GM18498 (cell line): ENCODE measurements at regions not wholly inside any gene's neighbourhood (a gene's known extent, or its start where the extent isn't known, plus 50 kb on each side); places are given as distances from the start of the nearest gene placed in this dataset.
"Not testable (repeated sequence)": the region's sequence is repeated elsewhere in the genome, so short reads cannot be mapped to it uniquely, and the experiment has no call there.

Experiments used
- ATAC-seq: cut with Tn5 transposase; IDR thresholded peaks from one replicate; pipeline ENCODE4 v1.9.1; 2021; ENCODE audit warnings: mild to moderate bottlenecking, moderate library complexity; ENCODE audit not compliant: unreplicated experiment

DNA sequence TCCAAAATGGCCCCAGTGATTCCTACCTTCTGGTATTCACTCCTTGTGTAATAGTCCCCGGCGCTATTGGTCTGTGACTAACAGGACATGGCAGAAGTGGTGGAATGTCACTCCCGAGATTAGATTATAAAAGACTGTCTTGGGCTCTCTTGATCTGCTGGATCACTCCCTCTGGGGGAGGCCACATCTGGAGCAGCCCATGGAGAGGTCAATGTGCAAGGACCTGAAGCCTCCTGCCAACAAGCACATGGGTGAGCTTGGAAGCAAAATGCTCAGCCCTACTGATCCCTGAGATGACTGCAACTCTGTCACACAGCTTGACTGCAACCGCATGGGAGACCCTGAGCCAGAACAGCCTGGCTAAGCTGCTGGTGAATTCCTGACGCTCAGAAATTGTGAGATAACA is 94.3 kb upstream of the GLI2 start:
- no peak for ATAC-seq

DNA sequence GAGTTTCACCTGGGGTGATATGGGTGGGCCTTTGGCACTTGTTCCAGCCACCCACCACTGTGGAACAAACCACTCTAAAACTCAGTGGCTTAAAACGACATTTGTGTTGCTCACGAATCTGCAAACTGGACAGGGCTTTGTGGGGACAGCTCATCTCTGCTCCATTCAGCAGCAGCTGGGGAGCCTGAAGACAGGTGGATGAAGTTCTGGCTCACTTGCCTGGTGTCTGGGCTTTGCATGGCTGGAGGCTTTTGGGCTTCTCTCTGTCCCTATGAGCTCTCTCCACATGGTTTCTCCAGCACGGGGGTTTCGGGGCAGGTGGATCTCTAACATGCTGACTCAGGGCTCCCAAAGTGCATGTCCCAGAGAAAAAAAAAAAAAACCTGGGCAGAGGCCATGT is 93.0 kb upstream of the GLI2 start:
- no peak for ATAC-seq

DNA sequence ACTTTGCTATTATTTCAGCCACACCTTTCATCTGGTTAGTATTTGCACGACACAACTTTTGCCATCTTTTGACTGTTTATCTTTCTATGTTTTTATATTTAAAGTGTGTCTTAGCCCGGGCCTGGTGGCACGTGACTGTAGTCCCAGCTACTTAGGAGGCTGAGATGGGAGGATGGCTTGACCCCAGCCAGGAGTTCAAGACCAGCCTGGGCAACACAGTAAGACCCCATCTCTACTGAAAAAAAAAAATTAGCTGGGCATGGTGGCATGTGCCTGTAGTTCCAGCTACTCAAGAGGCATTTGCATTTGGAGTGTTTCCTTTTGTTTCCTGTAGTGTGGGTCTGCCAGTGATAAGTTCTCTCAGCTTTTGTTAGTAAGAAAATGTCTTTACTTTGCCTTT is 88.7 kb upstream of the GLI2 start:
- ATAC-seq, result no peak

GRCh38 chr2:120647487-120647886 is 88.2 kb upstream of the GLI2 start:
- no peak for ATAC-seq

GRCh38 chr2:120649381-120649780 is 86.3 kb upstream of the GLI2 start:
- not testable (repeated sequence) for ATAC-seq

DNA sequence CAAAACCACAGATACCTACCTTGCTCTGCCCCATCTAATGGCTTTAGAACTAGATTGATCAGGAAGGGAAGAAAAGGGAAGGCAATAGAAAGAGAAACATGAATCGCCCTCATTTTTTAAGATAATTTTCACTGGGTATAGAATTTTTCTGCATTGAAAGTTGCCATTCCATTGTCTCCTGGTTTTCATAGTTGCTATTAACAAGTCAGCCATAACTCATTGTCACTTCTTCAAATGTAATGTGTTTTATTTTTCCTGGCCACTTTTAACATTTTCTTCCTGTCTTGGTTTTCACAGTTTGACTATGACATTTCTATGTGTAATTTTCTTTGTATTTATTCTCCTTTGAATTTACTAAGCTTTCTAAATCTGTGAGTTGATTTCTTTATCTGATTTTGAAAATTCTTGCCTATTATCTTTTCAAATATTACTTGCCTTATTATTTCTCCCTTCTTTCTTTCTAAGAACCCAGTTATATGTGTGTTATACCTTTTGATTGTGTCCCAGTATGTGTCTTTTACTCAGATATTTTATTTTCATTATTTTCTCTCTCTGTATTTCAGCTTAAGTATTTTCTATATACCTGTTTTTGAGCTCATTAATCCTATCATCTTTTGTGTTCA is 85.5 kb upstream of the GLI2 start:
- ATAC-seq, result no peak

DNA sequence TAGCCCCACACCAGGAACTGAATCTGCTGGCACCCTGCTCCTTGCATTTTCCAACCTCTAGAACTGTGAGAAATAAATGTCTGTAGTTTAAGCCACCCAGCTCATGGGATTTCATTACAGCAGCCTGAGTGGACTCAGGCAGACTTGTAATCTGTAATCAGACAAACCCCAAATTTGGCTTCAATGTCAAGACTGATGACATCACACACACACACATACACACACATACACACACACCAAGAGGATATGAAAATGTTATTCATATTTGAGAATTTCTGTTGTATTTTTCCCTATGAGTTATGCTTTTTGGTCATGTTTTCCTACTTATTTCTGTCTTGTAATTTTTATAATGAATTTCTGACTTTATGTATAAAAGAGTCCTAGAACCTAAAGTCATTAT is 83.8 kb upstream of the GLI2 start:
- no peak for ATAC-seq

- ATAC-seq, result no peak
These were observed 82.6 kb upstream of the GLI2 start for GRCh38 chr2:120653046-120653445.

DNA sequence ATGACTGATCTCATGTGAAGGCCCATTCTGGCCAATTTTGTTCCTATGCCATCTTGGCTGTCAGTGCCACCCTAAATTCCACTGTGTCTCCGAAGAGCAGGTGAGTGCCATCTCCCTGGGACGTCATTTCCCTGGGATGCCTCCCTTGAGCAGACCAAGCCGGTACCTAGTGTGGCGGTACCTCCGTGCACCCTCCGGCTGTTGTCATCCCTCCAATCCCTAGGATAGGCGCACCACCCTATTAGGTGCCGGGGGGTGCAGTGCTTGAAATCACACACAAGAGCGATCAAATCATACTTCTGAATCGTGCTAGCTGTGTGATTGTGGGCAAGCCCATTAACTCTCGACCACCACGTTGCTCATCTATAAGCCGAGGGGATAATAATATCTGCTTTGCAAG is 81.8 kb upstream of the GLI2 start:
- ATAC-seq, result no peak

GRCh38 chr2:120654381-120655134 is 81.1 kb upstream of the GLI2 start:
- ATAC-seq, result no peak

GRCh38 chr2:120656273-120656950 is 79.3 kb upstream of the GLI2 start:
- no peak for ATAC-seq

GRCh38 chr2:120658042-120658769 is 77.5 kb upstream of the GLI2 start:
- ATAC-seq, result no peak

- no peak for ATAC-seq
These were observed 76.9 kb upstream of the GLI2 start for GRCh38 chr2:120658770-120659158.

GRCh38 chr2:120659275-120659977 is 76.2 kb upstream of the GLI2 start:
- ATAC-seq, result no peak

- no peak for ATAC-seq
These were observed 75.5 kb upstream of the GLI2 start for GRCh38 chr2:120660056-120660694.

DNA sequence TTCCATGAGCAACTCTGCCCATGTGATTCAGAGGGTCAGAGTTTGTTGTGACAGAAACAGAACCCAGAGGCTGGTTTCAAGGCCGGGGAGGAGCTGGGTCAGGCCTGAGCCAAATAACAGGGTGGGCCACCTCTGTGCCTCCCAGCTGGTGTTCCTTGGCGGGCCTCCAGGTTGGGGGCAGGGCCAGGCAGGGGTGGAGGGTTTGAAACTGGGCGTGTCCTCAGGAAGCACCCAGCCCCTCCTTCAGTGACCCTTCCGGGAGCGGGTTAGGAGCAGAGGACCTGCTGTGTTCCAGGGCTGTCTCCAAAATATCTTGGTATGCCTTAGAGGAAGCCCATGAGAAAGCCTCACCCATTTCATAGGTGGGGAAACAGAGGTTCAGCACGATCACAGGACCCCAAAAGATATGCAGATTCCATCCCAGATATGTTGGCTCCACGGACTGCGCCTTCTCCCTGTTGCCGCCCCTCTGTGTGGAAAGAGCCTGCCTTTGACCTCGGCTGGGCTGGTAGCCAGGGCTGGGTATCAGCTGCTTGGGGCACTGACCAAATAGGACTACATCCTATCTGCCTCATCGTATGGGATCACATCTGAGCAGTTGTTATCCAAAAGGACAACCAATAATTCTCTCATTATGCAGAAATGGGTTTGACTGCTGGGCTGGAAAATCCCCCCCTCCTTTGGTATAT is 74.8 kb upstream of the GLI2 start:
- ATAC-seq, result no peak

DNA sequence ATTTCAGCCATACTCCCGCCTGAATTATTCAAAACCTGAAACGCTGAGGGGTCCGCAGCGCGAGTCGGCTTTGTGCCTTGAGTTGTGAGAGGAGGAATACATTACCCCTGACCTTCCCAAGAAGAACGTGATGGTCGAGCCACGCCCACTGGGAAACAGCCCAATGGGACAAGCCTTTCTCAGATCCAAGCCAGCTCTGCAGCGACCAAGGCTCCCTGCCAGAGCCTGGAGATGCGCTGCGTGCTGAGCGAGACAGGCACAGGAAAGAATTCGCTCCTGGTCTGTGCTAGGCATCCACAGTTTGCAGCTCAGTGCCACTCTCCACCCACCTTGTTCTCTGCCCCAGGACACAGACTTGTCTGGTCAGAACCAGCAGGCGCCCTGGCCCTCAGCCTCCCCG is 74.1 kb upstream of the GLI2 start:
- ATAC-seq, result no peak

DNA sequence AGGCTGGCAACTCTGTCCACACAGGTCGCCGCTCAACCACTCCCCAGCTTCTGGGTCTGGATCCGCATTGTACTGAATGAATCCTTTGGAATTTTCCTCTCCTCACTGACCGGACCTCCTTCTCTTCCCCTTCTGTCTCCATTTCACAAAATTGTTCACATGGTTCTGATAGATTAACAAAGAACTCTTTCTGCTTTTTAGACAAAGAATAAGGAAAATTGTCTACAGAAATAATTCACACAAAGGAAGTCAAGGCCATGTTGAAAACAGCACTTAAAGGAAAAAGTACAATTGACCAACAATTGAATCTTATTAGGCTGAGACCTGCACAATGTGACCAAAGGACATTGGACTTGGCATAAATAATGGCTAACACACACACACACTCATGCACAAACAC is 73.6 kb upstream of the GLI2 start:
- ATAC-seq, result no peak

DNA sequence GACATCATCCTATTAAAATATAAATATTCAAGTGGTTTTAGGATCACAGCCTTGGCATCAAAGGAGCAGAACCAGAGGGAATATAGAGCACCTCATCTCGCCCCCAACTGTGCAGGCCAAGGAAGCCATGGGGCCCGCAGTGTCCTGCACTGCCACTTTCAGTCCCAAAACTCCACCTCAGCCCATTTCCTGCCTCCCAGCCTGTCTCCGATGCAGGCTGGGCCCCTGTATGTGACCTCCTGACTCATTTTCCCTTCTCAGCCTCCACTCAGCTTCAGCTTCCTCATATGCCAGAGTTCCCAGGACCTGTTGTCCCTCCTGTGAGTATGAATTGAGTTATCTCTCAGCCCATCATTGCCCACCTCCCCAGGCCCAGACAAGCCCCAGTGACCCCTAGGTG is 72.9 kb upstream of the GLI2 start:
- no peak for ATAC-seq

- no peak for ATAC-seq
These were observed 69.2 kb upstream of the GLI2 start for GRCh38 chr2:120666433-120666832.
